ENCODE measurements at regions not wholly inside any gene's neighbourhood (a gene's known extent, or its start where the extent isn't known, plus 50 kb on each side); places are given as distances from the start of the nearest gene placed in this dataset.

GRCh38 chr12:17414596-17414995 lies 675.4 kb downstream of the RERGL start:
- no peak for TF ChIP-seq POLR2A (IDR thresholded peaks at IDR 0.05)
- TF ChIP-seq CTCF (IDR thresholded peaks at IDR 0.05) = no peak
